Lung (tissue), 11 donors: ENCODE measurements at regions not wholly inside any gene's neighbourhood (a gene's known extent, or its start where the extent isn't known, plus 50 kb on each side); places are given as distances from the start of the nearest gene placed in this dataset.

Experiments used
- ATAC-seq: fragments of 200-7000 bp; cut with Tn5 transposase; one replicate; pipeline ENCODE4 v1.9.1; 2020; ENCODE audit warnings: moderate number of reproducible peaks; ENCODE audit not compliant: insufficient read depth, low FRiP score
- DNase-seq, 3 donors: peaks; one replicate each; pipeline ENCODE4 v3.0.0-alpha.2; 2013 to 2017
- H3K27ac ChIP-seq, 2 donors: one replicate each; pipeline ENCODE4 v1.5.1; 2013; ENCODE audit warnings: mild to moderate bottlenecking in 2 of 2, moderate library complexity in 2 of 2, control low read depth in 1 of 2, inconsistent platforms in 1 of 2, low read depth in 1 of 2, low read length in 1 of 2
- H3K27me3 ChIP-seq, 3 donors: one replicate each; pipeline ENCODE4 v1.5.1; 2013; ENCODE audit warnings: low read length in 2 of 3; ENCODE audit not compliant: control insufficient read depth in 3 of 3, insufficient read depth in 3 of 3
- H3K36me3 ChIP-seq, 4 donors: one replicate each; pipeline ENCODE4 v1.5.1; 2013; ENCODE audit warnings: low read length in 4 of 4, mild to moderate bottlenecking in 1 of 4, moderate library complexity in 1 of 4; ENCODE audit not compliant: control insufficient read depth in 4 of 4, insufficient read depth in 4 of 4
- H3K4me1 ChIP-seq, 5 donors: one replicate each; pipeline ENCODE4 v1.5.1; 2013; ENCODE audit warnings: low read length in 5 of 5, mild to moderate bottlenecking in 2 of 5, moderate library complexity in 1 of 5; ENCODE audit not compliant: control insufficient read depth in 5 of 5, insufficient read depth in 5 of 5
- H3K4me3 ChIP-seq: one replicate; pipeline ENCODE4 v1.5.1; 2013; ENCODE audit warnings: mild to moderate bottlenecking, control low read depth, moderate library complexity
- H3K9ac ChIP-seq, 2 donors: one replicate each; pipeline ENCODE4 v1.5.1; 2013; ENCODE audit warnings: low read length in 2 of 2, control low read depth in 1 of 2; ENCODE audit not compliant: insufficient read depth in 1 of 2
- H3K9me3 ChIP-seq, 4 donors: one replicate each; pipeline ENCODE4 v1.5.1; 2013; ENCODE audit warnings: low read length in 3 of 4, mild to moderate bottlenecking in 1 of 4, moderate library complexity in 1 of 4; ENCODE audit not compliant: control insufficient read depth in 4 of 4, insufficient read depth in 3 of 4
- CTCF ChIP-seq: IDR thresholded peaks from 2 replicates; pipeline ENCODE4 v1.5.1; 2012; ENCODE audit warnings: mild to moderate bottlenecking; ENCODE audit errors: control extremely low read depth, extremely low read depth
- WGBS, 2 donors: extraction: QIAGEN DNeasy Blood & Tissue Kit; methylation state at CpG; one replicate each; pipeline ENCODE4 v1.1.7; 2013; 5-methylcytosine and 5-hydroxymethylcytosine counted together
- donor health status: control.
- donor health status: control.
- donor health status: Bipolar disorder and iron deficiency.
- donor health status: healthy.
- donor health status: DM: yes; HTN: yes; CAD: no.

DNA sequence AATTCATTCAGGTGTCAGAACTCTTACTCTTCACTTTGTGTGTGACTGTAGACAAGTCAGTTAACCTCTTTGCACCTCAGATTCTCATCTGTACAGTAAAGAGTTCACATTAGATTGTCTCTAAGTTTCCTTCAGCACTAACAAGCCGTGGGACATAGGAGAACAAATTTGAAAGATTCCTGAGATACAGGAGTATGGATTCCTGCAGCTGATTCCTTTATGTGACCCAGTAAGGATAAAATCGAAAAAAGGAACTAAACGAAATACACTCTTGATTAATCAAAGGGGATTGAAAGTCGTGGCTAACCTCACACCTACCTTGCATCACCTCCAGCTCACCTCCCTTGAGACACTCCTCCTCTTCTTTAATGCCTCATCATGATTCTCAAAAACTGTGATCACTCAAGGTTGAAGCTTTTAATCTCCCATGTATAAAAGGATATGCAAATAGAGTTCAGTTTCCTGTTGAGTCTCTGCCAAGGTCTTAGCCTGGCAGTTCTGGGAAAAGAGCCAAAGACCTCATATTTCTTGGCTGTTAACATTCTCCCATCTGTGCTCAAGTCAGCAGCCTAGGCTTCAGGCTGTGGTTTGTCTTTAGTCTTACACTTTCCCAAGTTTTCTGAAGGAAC, 156.6 kb downstream of the DAD1 start:
- Histone ChIP-seq H3K4me1 (peaks cover 5 to 63% (median 19%) of the 10 kb centered on the region in 5 donors), H3K9me3 (no peaks in the 10 kb centered on the region), H3K27ac (no peak overlapping the region), H3K27me3 (no peaks in the 10 kb centered on the region), H3K4me3 (no peak overlapping the region), H3K9ac (no peak overlapping the region), H3K36me3 (no peaks in the 10 kb centered on the region)
- peak; percentile 90 to 98 (median 98) for DNase-seq
- no peak for TF ChIP-seq CTCF
- ATAC-seq: peak; percentile 64
- 4 to 6% methylated on average over 4 of the region's 4 CpGs for WGBS, 2 donors

GRCh38 chr14:22429546-22430294, 159.3 kb downstream of the DAD1 start:
- no peaks in the 10 kb centered on the region for H3K36me3 ChIP-seq
- DNase-seq (no peak), ATAC-seq (no peak)
- 44 to 67% methylated on average over 7 of the region's 7 CpGs for WGBS, 2 donors
- no peaks in the 10 kb centered on the region for H3K27me3 ChIP-seq
- H3K27ac ChIP-seq: no peak overlapping the region
- peaks cover 4 to 59% (median 16%) of the 10 kb centered on the region in 5 donors for H3K4me1 ChIP-seq
- no peak overlapping the region for H3K4me3 ChIP-seq
- no peak overlapping the region for H3K9ac ChIP-seq
- H3K9me3 ChIP-seq: no peaks in the 10 kb centered on the region
- no peak for TF ChIP-seq CTCF

- WGBS, 2 donors: 17 to 21% methylated on average over 7 of the region's 7 CpGs
Measured at GRCh38 chr14:22428700-22429291, 160.2 kb downstream of the DAD1 start.

More at GRCh38 chr14:22428700-22429291, 160.2 kb downstream of the DAD1 start:
- Histone ChIP-seq H3K9me3 (no peaks in the 10 kb centered on the region), H3K4me3 (no peak overlapping the region), H3K27me3 (no peaks in the 10 kb centered on the region), H3K36me3 (no peaks in the 10 kb centered on the region), H3K9ac (no peak overlapping the region), H3K4me1 (peaks cover 4 to 56% (median 16%) of the 10 kb centered on the region in 5 donors), H3K27ac (peak overlapping the region in 1 of 2 donors; percentile 67)
- TF ChIP-seq CTCF: no peak
- ATAC-seq (peak; percentile 29), DNase-seq (peak; percentile 36 to 65 (median 63))
